Mesenchymal stem cell (in vitro differentiated cells and primary cell): ENCODE measurements at regions not wholly inside any gene's neighbourhood (a gene's known extent, or its start where the extent isn't known, plus 50 kb on each side); places are given as distances from the start of the nearest gene placed in this dataset.

ENCODE experiments used
- DNase-seq: peaks from one replicate; pipeline ENCODE4 v3.0.0-alpha.2; 2013
- H2AFZ ChIP-seq: one replicate; pipeline ENCODE4 v1.6.1; 2013; ENCODE audit warnings: low read depth, mild to moderate bottlenecking, control low read depth, inconsistent platforms, low read length, moderate library complexity
- H2AK5ac ChIP-seq: 2 replicates; pipeline ENCODE4 v1.6.1; 2013; ENCODE audit warnings: low read length, moderate library complexity, mild to moderate bottlenecking, inconsistent platforms; ENCODE audit not compliant: severe bottlenecking
- H2BK120ac ChIP-seq: one replicate; pipeline ENCODE4 v1.6.1; 2013; ENCODE audit warnings: low read depth, mild to moderate bottlenecking, inconsistent platforms, low read length, moderate library complexity
- H2BK12ac ChIP-seq, 2 experiments: one replicate each; pipeline ENCODE4 v1.6.1; 2013; ENCODE audit warnings: inconsistent platforms in 2 of 2, low read length in 2 of 2, mild to moderate bottlenecking in 2 of 2, moderate library complexity in 2 of 2, control low read depth in 1 of 2
- H2BK15ac ChIP-seq: one replicate; pipeline ENCODE4 v1.6.1; 2013; ENCODE audit warnings: mild to moderate bottlenecking, low read depth, inconsistent platforms; ENCODE audit not compliant: poor library complexity, severe bottlenecking
- H2BK5ac ChIP-seq: 2 replicates; pipeline ENCODE4 v1.6.1; 2013; ENCODE audit warnings: low read depth, mild to moderate bottlenecking, low read length, control low read depth, inconsistent platforms; ENCODE audit not compliant: poor library complexity, severe bottlenecking
- H3K14ac ChIP-seq, 2 experiments: one replicate each; pipeline ENCODE4 v1.6.1; 2013; ENCODE audit warnings: inconsistent platforms in 2 of 2, low read length in 2 of 2, control low read depth in 1 of 2, mild to moderate bottlenecking in 1 of 2, moderate library complexity in 1 of 2
- H3K18ac ChIP-seq, 2 experiments: one replicate each; pipeline ENCODE4 v1.6.1; 2013; ENCODE audit warnings: inconsistent platforms in 2 of 2, low read length in 2 of 2, control low read depth in 1 of 2, low read depth in 1 of 2, mild to moderate bottlenecking in 1 of 2
- H3K23ac ChIP-seq, 2 experiments: one replicate each; pipeline ENCODE4 v1.6.1; 2013; ENCODE audit warnings: inconsistent platforms in 2 of 2, low read length in 2 of 2, mild to moderate bottlenecking in 2 of 2, moderate library complexity in 2 of 2, control low read depth in 1 of 2
- H3K27ac ChIP-seq: 2 replicates; pipeline ENCODE4 v1.5.1; 2013; ENCODE audit warnings: mild to moderate bottlenecking, moderate library complexity, low read length, control low read depth, inconsistent platforms; ENCODE audit not compliant: poor library complexity, severe bottlenecking
- H3K27me3 ChIP-seq, 2 experiments: 2 replicates each; pipeline versions ENCODE4 v1.6.1 to v1.7.0; 2013; ENCODE audit warnings: low read length in 2 of 2, mild to moderate bottlenecking in 2 of 2, moderate library complexity in 2 of 2, control low read depth in 1 of 2, inconsistent platforms in 1 of 2; ENCODE audit not compliant: control insufficient read depth in 1 of 2, insufficient read depth in 1 of 2
- H3K36me3 ChIP-seq, 2 experiments: 2 replicates each; pipeline versions ENCODE4 v1.6.1 to v1.7.0; 2013; ENCODE audit warnings: low read length in 2 of 2, control low read depth in 1 of 2, inconsistent platforms in 1 of 2, low read depth in 1 of 2, mild to moderate bottlenecking in 1 of 2; ENCODE audit not compliant: insufficient read depth in 2 of 2, control insufficient read depth in 1 of 2
- H3K4ac ChIP-seq, 2 experiments: one replicate each; pipeline ENCODE4 v1.6.1; 2013; ENCODE audit warnings: inconsistent platforms in 2 of 2, low read length in 2 of 2, mild to moderate bottlenecking in 2 of 2, moderate library complexity in 2 of 2, control low read depth in 1 of 2, low read depth in 1 of 2
- H3K4me1 ChIP-seq: 2 replicates; pipeline ENCODE4 v1.6.1; 2013; ENCODE audit warnings: low read depth, low read length, control low read depth; ENCODE audit not compliant: control insufficient read depth, insufficient read depth
- H3K4me2 ChIP-seq: 2 replicates; pipeline ENCODE4 v1.6.1; 2013; ENCODE audit warnings: low read length, mild to moderate bottlenecking, inconsistent platforms; ENCODE audit not compliant: poor library complexity, severe bottlenecking
- H3K4me3 ChIP-seq, 2 experiments: 2 replicates each; pipeline versions ENCODE4 v1.5.1 to v1.7.0; 2013; ENCODE audit warnings: low read length in 2 of 2, mild to moderate bottlenecking in 2 of 2, control low read depth in 1 of 2, low read depth in 1 of 2; ENCODE audit not compliant: insufficient read depth in 1 of 2
- H3K79me1 ChIP-seq: replicated peaks from 2 replicates; pipeline ENCODE4 v1.6.1; 2013; ENCODE audit warnings: mild to moderate bottlenecking, control low read depth, low read length, inconsistent platforms; ENCODE audit not compliant: poor library complexity, severe bottlenecking
- H3K9ac ChIP-seq: 2 replicates; pipeline ENCODE4 v1.7.0; 2013; ENCODE audit warnings: mild to moderate bottlenecking, low read length, moderate library complexity
- H3K9me3 ChIP-seq: 2 replicates; pipeline ENCODE4 v1.7.0; 2013; ENCODE audit warnings: mild to moderate bottlenecking, low read length; ENCODE audit not compliant: control insufficient read depth
- H4K8ac ChIP-seq: one replicate; pipeline ENCODE4 v1.6.1; 2013; ENCODE audit warnings: inconsistent platforms, mild to moderate bottlenecking, low read length, moderate library complexity
- H4K91ac ChIP-seq: one replicate; pipeline ENCODE4 v1.6.1; 2013; ENCODE audit warnings: mild to moderate bottlenecking, low read length, inconsistent platforms
- WGBS: methylation state at CpG from one replicate; pipeline ENCODE4 v1.1.7; 2013; ENCODE audit warnings: mixed read lengths; 5-methylcytosine and 5-hydroxymethylcytosine counted together

- Histone ChIP-seq H3K4me3 (no peak overlapping the region), H3K79me1 (no peaks in the 10 kb centered on the region), H3K4ac (peak overlapping the region; percentile 68 to 87), H3K9ac (peak overlapping the region; percentile 76), H3K14ac (no peak overlapping the region), H3K27ac (no peak overlapping the region), H2BK15ac (no peak overlapping the region), H3K23ac (no peak overlapping the region), H2BK120ac (peak overlapping the region; percentile 56), H2AFZ (no peak overlapping the region), H3K18ac (peak overlapping the region; percentile 67 to 87), H3K27me3 (no peaks in the 10 kb centered on the region), H2BK12ac (peak overlapping the region; percentile 44 to 93), H3K4me1 (peaks cover 2% of the 10 kb centered on the region), H2AK5ac (no peak overlapping the region), H4K91ac (peak overlapping the region; percentile 71), H3K4me2 (no peak overlapping the region), H3K36me3 (no peaks in the 10 kb centered on the region), H3K9me3 (no peaks in the 10 kb centered on the region), H2BK5ac (no peak overlapping the region), H4K8ac (no peak overlapping the region)
- DNase-seq = peak; percentile 88
- 48% methylated on average over 4 of the region's 4 CpGs for WGBS
Measured at GRCh38 chr2:12168791-12169388, 422.5 kb downstream of the LPIN1 start.

DNA sequence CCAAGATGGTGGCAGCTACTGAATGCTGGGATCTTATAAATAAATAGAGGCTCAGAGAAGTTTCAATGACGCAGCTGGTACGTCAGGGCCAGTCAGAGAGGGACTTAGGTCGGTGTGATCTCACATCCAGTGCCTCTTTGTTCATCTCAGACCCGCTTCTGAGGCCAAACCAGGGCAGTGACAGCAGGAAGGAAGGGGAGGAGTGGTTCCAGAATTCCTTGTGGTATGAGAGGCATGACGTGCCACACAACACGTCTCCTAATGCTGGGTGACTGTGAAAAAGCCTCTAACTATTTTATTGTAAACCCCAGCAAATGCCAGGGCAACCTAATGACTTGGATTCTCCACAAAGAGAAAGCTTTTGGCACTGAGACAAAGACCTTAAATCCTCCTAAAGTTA lies 423.3 kb downstream of the LPIN1 start:
- Histone ChIP-seq H3K27me3 (no peaks in the 10 kb centered on the region), H3K23ac (no peak overlapping the region), H3K14ac (no peak overlapping the region), H2AK5ac (no peak overlapping the region), H3K27ac (no peak overlapping the region), H3K79me1 (no peaks in the 10 kb centered on the region), H3K4me1 (peaks cover 2% of the 10 kb centered on the region), H2BK120ac (peak overlapping the region; percentile 56), H3K4me2 (no peak overlapping the region), H3K4me3 (no peak overlapping the region), H4K8ac (no peak overlapping the region), H2AFZ (no peak overlapping the region), H3K9ac (peak overlapping the region; percentile 76), H3K4ac (peak overlapping the region in 1 of 2 experiments; percentile 87), H3K18ac (peak overlapping the region; percentile 17 to 71), H2BK15ac (no peak overlapping the region), H4K91ac (no peak overlapping the region), H3K9me3 (no peaks in the 10 kb centered on the region), H2BK5ac (no peak overlapping the region), H2BK12ac (peak overlapping the region in 1 of 2 experiments; percentile 93), H3K36me3 (no peaks in the 10 kb centered on the region)
- DNase-seq = peak; percentile 97
- WGBS = 38% methylated on average over 6 of the region's 6 CpGs

DNA sequence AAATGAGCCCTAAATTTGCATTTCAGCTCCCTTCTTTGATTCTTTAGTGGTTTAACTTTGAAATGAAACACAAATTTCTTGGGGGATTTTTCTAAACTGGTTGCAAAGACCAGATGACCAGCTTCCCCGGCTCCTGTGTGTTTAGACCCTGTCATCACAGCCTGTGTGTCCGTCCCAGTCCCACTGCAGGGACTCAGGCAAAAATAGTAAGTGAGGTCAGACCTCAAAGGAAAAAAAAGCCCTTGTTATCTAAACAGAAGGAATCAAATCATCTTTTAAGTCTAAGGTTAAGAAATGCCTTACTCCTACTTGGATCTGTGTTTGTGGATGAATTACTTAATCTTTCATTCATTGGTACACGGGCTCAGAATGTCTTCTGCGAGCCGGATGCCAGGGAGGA lies 423.7 kb downstream of the LPIN1 start:
- Histone ChIP-seq H3K4me2 (no peak overlapping the region), H4K91ac (peak overlapping the region; percentile 73), H3K4me3 (no peak overlapping the region), H2BK120ac (peak overlapping the region; percentile 54), H3K18ac (peak overlapping the region; percentile 41 to 82), H2BK5ac (no peak overlapping the region), H3K14ac (no peak overlapping the region), H3K9me3 (no peaks in the 10 kb centered on the region), H3K9ac (peak overlapping the region; percentile 76), H2BK15ac (peak overlapping the region; percentile 70), H3K36me3 (no peaks in the 10 kb centered on the region), H2BK12ac (peak overlapping the region; percentile 49 to 99), H3K27me3 (no peaks in the 10 kb centered on the region), H3K23ac (no peak overlapping the region), H2AK5ac (no peak overlapping the region), H2AFZ (no peak overlapping the region), H3K79me1 (no peaks in the 10 kb centered on the region), H3K4ac (peak overlapping the region; percentile 60 to 81), H3K27ac (no peak overlapping the region), H3K4me1 (peaks cover 2% of the 10 kb centered on the region), H4K8ac (peak overlapping the region; percentile 70)
- 62% methylated on average over 5 of the region's 5 CpGs for WGBS
- DNase-seq = peak; percentile 92

- Histone ChIP-seq H3K4ac (peak overlapping the region in 1 of 2 experiments; percentile 34), H2BK120ac (no peak overlapping the region), H3K18ac (no peak overlapping the region), H3K9ac (no peak overlapping the region), H3K27ac (no peak overlapping the region), H4K8ac (no peak overlapping the region), H2AFZ (no peak overlapping the region), H3K4me1 (peaks cover 3% of the 10 kb centered on the region), H3K36me3 (no peaks in the 10 kb centered on the region), H2AK5ac (no peak overlapping the region), H3K14ac (no peak overlapping the region), H4K91ac (peak overlapping the region; percentile 62), H3K23ac (no peak overlapping the region), H2BK15ac (no peak overlapping the region), H3K4me2 (no peak overlapping the region), H2BK5ac (no peak overlapping the region), H3K27me3 (no peaks in the 10 kb centered on the region), H3K4me3 (no peak overlapping the region), H3K9me3 (no peaks in the 10 kb centered on the region), H2BK12ac (peak overlapping the region; percentile 7 to 26), H3K79me1 (no peaks in the 10 kb centered on the region)
- DNase-seq = peak; percentile 42
- 100% methylated on average over 1 of the region's 1 CpG for WGBS
Measured at GRCh38 chr2:12173271-12173942, 427.0 kb downstream of the LPIN1 start.
